Mesenchymal stem cell (in vitro differentiated cells and primary cell): ENCODE measurements at regions not wholly inside any gene's neighbourhood (a gene's known extent, or its start where the extent isn't known, plus 50 kb on each side); places are given as distances from the start of the nearest gene placed in this dataset.

Experiments
- DNase-seq: peaks from one replicate; pipeline ENCODE4 v3.0.0-alpha.2; 2013
- H2AFZ ChIP-seq: one replicate; pipeline ENCODE4 v1.6.1; 2013; ENCODE audit warnings: low read depth, mild to moderate bottlenecking, control low read depth, inconsistent platforms, low read length, moderate library complexity
- H2AK5ac ChIP-seq: 2 replicates; pipeline ENCODE4 v1.6.1; 2013; ENCODE audit warnings: low read length, moderate library complexity, mild to moderate bottlenecking, inconsistent platforms; ENCODE audit not compliant: severe bottlenecking
- H2BK120ac ChIP-seq: one replicate; pipeline ENCODE4 v1.6.1; 2013; ENCODE audit warnings: low read depth, mild to moderate bottlenecking, inconsistent platforms, low read length, moderate library complexity
- H2BK12ac ChIP-seq, 2 experiments: one replicate each; pipeline ENCODE4 v1.6.1; 2013; ENCODE audit warnings: inconsistent platforms in 2 of 2, low read length in 2 of 2, mild to moderate bottlenecking in 2 of 2, moderate library complexity in 2 of 2, control low read depth in 1 of 2
- H2BK15ac ChIP-seq: one replicate; pipeline ENCODE4 v1.6.1; 2013; ENCODE audit warnings: mild to moderate bottlenecking, low read depth, inconsistent platforms; ENCODE audit not compliant: poor library complexity, severe bottlenecking
- H2BK5ac ChIP-seq: 2 replicates; pipeline ENCODE4 v1.6.1; 2013; ENCODE audit warnings: low read depth, mild to moderate bottlenecking, low read length, control low read depth, inconsistent platforms; ENCODE audit not compliant: poor library complexity, severe bottlenecking
- H3K14ac ChIP-seq, 2 experiments: one replicate each; pipeline ENCODE4 v1.6.1; 2013; ENCODE audit warnings: inconsistent platforms in 2 of 2, low read length in 2 of 2, control low read depth in 1 of 2, mild to moderate bottlenecking in 1 of 2, moderate library complexity in 1 of 2
- H3K18ac ChIP-seq, 2 experiments: one replicate each; pipeline ENCODE4 v1.6.1; 2013; ENCODE audit warnings: inconsistent platforms in 2 of 2, low read length in 2 of 2, control low read depth in 1 of 2, low read depth in 1 of 2, mild to moderate bottlenecking in 1 of 2
- H3K23ac ChIP-seq, 2 experiments: one replicate each; pipeline ENCODE4 v1.6.1; 2013; ENCODE audit warnings: inconsistent platforms in 2 of 2, low read length in 2 of 2, mild to moderate bottlenecking in 2 of 2, moderate library complexity in 2 of 2, control low read depth in 1 of 2
- H3K27ac ChIP-seq: 2 replicates; pipeline ENCODE4 v1.5.1; 2013; ENCODE audit warnings: mild to moderate bottlenecking, moderate library complexity, low read length, control low read depth, inconsistent platforms; ENCODE audit not compliant: poor library complexity, severe bottlenecking
- H3K27me3 ChIP-seq, 2 experiments: 2 replicates each; pipeline versions ENCODE4 v1.6.1 to v1.7.0; 2013; ENCODE audit warnings: low read length in 2 of 2, mild to moderate bottlenecking in 2 of 2, moderate library complexity in 2 of 2, control low read depth in 1 of 2, inconsistent platforms in 1 of 2; ENCODE audit not compliant: control insufficient read depth in 1 of 2, insufficient read depth in 1 of 2
- H3K36me3 ChIP-seq, 2 experiments: 2 replicates each; pipeline versions ENCODE4 v1.6.1 to v1.7.0; 2013; ENCODE audit warnings: low read length in 2 of 2, control low read depth in 1 of 2, inconsistent platforms in 1 of 2, low read depth in 1 of 2, mild to moderate bottlenecking in 1 of 2; ENCODE audit not compliant: insufficient read depth in 2 of 2, control insufficient read depth in 1 of 2
- H3K4ac ChIP-seq, 2 experiments: one replicate each; pipeline ENCODE4 v1.6.1; 2013; ENCODE audit warnings: inconsistent platforms in 2 of 2, low read length in 2 of 2, mild to moderate bottlenecking in 2 of 2, moderate library complexity in 2 of 2, control low read depth in 1 of 2, low read depth in 1 of 2
- H3K4me1 ChIP-seq: 2 replicates; pipeline ENCODE4 v1.6.1; 2013; ENCODE audit warnings: low read depth, low read length, control low read depth; ENCODE audit not compliant: control insufficient read depth, insufficient read depth
- H3K4me2 ChIP-seq: 2 replicates; pipeline ENCODE4 v1.6.1; 2013; ENCODE audit warnings: low read length, mild to moderate bottlenecking, inconsistent platforms; ENCODE audit not compliant: poor library complexity, severe bottlenecking
- H3K4me3 ChIP-seq, 2 experiments: 2 replicates each; pipeline versions ENCODE4 v1.5.1 to v1.7.0; 2013; ENCODE audit warnings: low read length in 2 of 2, mild to moderate bottlenecking in 2 of 2, control low read depth in 1 of 2, low read depth in 1 of 2; ENCODE audit not compliant: insufficient read depth in 1 of 2
- H3K79me1 ChIP-seq: replicated peaks from 2 replicates; pipeline ENCODE4 v1.6.1; 2013; ENCODE audit warnings: mild to moderate bottlenecking, control low read depth, low read length, inconsistent platforms; ENCODE audit not compliant: poor library complexity, severe bottlenecking
- H3K9ac ChIP-seq: 2 replicates; pipeline ENCODE4 v1.7.0; 2013; ENCODE audit warnings: mild to moderate bottlenecking, low read length, moderate library complexity
- H3K9me3 ChIP-seq: 2 replicates; pipeline ENCODE4 v1.7.0; 2013; ENCODE audit warnings: mild to moderate bottlenecking, low read length; ENCODE audit not compliant: control insufficient read depth
- H4K8ac ChIP-seq: one replicate; pipeline ENCODE4 v1.6.1; 2013; ENCODE audit warnings: inconsistent platforms, mild to moderate bottlenecking, low read length, moderate library complexity
- H4K91ac ChIP-seq: one replicate; pipeline ENCODE4 v1.6.1; 2013; ENCODE audit warnings: mild to moderate bottlenecking, low read length, inconsistent platforms
- WGBS: methylation state at CpG from one replicate; pipeline ENCODE4 v1.1.7; 2013; ENCODE audit warnings: mixed read lengths; 5-methylcytosine and 5-hydroxymethylcytosine counted together

DNA sequence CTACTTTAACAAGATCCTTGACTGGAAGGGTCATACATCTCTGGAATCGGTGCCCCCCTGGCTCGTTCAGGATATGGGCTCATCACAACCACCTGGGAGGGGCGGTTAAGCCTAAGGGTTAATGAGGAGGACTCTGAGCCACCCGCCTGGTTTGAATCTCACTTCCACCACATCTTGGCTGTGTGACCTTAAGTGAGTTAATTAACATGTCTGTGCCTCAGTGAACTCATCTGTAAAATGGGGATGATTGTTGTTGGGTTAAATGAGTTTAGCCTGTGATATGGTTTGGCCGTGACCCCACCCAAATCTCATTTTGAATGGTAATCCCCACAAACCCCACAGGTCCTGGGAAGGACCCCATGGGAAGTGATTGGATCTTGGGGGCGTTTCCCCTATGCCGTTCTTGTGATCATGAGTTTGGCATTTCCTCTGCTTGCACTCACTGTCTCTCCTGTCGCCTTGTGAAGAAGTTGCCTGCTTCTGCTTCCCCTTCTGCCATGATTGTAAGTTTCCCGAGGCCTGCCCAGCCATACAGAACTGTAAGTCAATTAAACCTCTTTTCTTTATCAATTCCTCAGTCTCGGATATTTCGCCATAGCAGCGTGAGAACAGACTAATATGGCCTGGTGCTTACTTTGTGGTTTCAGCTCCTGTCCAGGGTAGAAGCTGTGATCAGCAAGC is 214.0 kb upstream of the CIBAR2 start:
- peak overlapping the region; percentile 80 to 85 for H3K4ac ChIP-seq
- no peaks in the 10 kb centered on the region for H3K36me3 ChIP-seq
- H2BK120ac ChIP-seq: peak overlapping the region; percentile 86
- H3K79me1 ChIP-seq: peaks cover 8% of the 10 kb centered on the region
- H3K27ac ChIP-seq: no peak overlapping the region
- H2BK12ac ChIP-seq: peak overlapping the region; percentile 6 to 96
- H2AFZ ChIP-seq: no peak overlapping the region
- H2BK5ac ChIP-seq: no peak overlapping the region
- H4K91ac ChIP-seq: peak overlapping the region; percentile 93
- peak overlapping the region; percentile 94 for H4K8ac ChIP-seq
- 56% methylated on average over 11 of the region's 12 CpGs for WGBS
- H3K9ac ChIP-seq: no peak overlapping the region
- DNase-seq: peak; percentile 88
- peak overlapping the region; percentile 80 to 84 for H3K18ac ChIP-seq
- H2BK15ac ChIP-seq: peak overlapping the region; percentile 86
- H3K23ac ChIP-seq: no peak overlapping the region
- no peaks in the 10 kb centered on the region for H3K27me3 ChIP-seq
- H3K4me2 ChIP-seq: no peak overlapping the region
- no peak overlapping the region for H2AK5ac ChIP-seq
- no peak overlapping the region for H3K4me3 ChIP-seq
- H3K14ac ChIP-seq: no peak overlapping the region
- no peaks in the 10 kb centered on the region for H3K9me3 ChIP-seq
- H3K4me1 ChIP-seq: peaks cover 42% of the 10 kb centered on the region

DNA sequence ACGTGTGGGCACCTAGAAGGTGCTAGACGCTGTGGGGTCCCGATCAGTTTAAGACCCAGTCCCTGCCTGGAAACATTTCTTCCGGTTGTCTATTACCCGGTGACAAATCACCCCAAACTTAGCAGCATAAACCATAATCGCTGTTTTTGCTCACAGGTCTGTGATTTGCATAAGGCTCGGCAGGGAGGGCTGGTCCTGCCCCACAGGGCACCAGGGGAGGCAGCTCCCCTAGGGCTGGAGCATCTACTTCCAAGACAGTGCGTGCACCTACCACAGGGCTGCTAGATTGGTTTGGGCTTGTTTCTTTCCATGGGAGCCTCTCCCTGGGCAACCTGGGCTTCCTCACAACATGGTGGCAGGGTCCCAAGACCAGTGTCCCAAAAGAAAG is 214.5 kb upstream of the CIBAR2 start:
- Histone ChIP-seq H3K18ac (peak overlapping the region; percentile 80 to 84), H2BK12ac (peak overlapping the region; percentile 6 to 96), H3K4me2 (no peak overlapping the region), H3K23ac (peak overlapping the region in 1 of 2 experiments; percentile 65), H3K27me3 (no peaks in the 10 kb centered on the region), H3K9ac (no peak overlapping the region), H2BK5ac (no peak overlapping the region), H3K14ac (peak overlapping the region in 1 of 2 experiments; percentile 49), H3K79me1 (peaks cover 9% of the 10 kb centered on the region), H3K4ac (peak overlapping the region; percentile 80 to 85), H2BK120ac (peak overlapping the region; percentile 86), H3K4me3 (no peak overlapping the region), H3K9me3 (no peaks in the 10 kb centered on the region), H4K8ac (peak overlapping the region; percentile 94), H2BK15ac (no peak overlapping the region), H3K27ac (no peak overlapping the region), H3K4me1 (peaks cover 42% of the 10 kb centered on the region), H2AFZ (no peak overlapping the region), H4K91ac (peak overlapping the region; percentile 93), H3K36me3 (no peaks in the 10 kb centered on the region), H2AK5ac (peak overlapping the region; percentile 25)
- DNase-seq: no peak
- WGBS: 78% methylated on average over 8 of the region's 8 CpGs

DNA sequence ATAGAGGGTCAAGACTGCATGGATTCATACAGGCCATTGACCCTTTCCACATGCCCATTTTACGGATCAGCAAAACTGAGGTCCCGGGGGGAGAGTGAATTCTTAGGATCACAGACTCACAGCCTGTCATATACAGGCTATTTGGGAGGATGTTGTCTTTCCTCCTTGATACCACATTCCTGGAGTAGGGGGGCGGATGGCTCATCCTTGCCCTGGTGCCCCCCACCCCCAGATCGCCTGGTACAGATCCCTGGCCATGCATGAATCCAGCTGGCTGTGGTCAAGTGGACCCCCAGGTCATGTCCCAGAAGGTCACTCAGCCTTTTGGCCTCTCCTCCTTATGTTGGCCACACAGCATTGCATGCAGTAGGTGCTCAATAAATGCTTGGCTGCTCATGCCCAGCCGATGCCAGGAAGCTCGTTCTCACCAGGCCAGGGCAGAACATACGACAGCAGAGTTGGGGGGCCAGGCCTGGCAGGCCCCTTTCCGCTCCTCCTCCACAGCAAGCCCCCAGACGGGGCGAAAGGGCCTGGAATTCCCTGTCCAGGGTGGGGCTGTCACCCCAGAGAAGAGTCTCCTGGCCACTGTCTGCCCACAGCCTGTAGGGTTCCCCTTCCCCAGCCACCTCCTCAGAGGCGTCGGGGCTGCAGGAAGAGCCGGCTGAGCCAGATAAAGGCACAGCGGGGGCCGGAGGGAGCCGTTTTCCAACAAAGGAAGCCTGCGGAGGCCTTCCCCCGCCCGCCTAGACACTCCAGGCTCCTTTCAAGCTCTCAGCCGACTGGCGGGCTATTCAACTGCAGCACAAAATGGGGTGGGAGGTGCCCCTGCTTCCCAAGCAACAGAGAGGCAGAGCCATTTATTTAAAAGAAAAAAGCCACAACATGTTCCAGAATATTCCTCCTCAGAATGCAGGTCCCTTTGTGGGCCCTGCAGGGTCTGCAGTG is 215.7 kb upstream of the CIBAR2 start:
- H4K91ac ChIP-seq: peak overlapping the region; percentile 100
- H3K9me3 ChIP-seq: no peaks in the 10 kb centered on the region
- H3K79me1 ChIP-seq: peaks cover 13% of the 10 kb centered on the region
- peak overlapping the region; percentile 82 for H2BK15ac ChIP-seq
- peak overlapping the region; percentile 55 for H3K4me2 ChIP-seq
- H3K4me1 ChIP-seq: peaks cover 40% of the 10 kb centered on the region
- peak overlapping the region; percentile 92 to 97 for H2BK12ac ChIP-seq
- peak overlapping the region; percentile 92 for H2BK120ac ChIP-seq
- H3K23ac ChIP-seq: peak overlapping the region; percentile 6 to 20
- peak overlapping the region; percentile 5 for H2AK5ac ChIP-seq
- H2AFZ ChIP-seq: no peak overlapping the region
- peak overlapping the region; percentile 96 to 99 for H3K4ac ChIP-seq
- peak; percentile 82 for DNase-seq
- no peak overlapping the region for H2BK5ac ChIP-seq
- no peaks in the 10 kb centered on the region for H3K36me3 ChIP-seq
- peak overlapping the region in 1 of 2 experiments; percentile 3 for H3K14ac ChIP-seq
- H3K27me3 ChIP-seq: no peaks in the 10 kb centered on the region
- no peak overlapping the region for H3K4me3 ChIP-seq
- peak overlapping the region; percentile 99 for H4K8ac ChIP-seq
- H3K18ac ChIP-seq: peak overlapping the region; percentile 85 to 99
- H3K27ac ChIP-seq: peak overlapping the region; percentile 27
- H3K9ac ChIP-seq: peak overlapping the region; percentile 28
- 30% methylated on average over 19 of the region's 21 CpGs for WGBS

DNA sequence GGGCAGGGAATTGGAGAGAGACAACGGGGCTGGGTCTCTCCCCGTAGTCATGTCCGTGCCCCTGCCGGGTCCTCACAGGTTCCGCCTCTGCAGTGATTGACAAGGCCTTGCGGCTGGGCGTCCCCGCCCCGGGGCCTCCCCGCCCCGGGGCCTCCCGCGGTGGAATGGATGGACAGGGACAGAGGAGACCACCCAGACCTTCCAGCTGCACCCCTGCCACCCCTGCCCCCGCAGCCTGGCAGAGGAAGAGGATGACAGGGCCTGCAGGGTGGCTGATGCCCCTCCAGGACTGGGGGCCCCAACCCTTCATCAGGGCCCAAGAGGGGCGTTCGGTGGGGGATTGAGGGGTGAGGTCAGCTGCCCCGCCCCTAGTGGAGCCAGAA is 216.4 kb upstream of the CIBAR2 start:
- no peaks in the 10 kb centered on the region for H3K27me3 ChIP-seq
- H3K9ac ChIP-seq: no peak overlapping the region
- peak overlapping the region in 1 of 2 experiments; percentile 86 for H3K14ac ChIP-seq
- peak overlapping the region; percentile 98 for H2BK120ac ChIP-seq
- H2BK5ac ChIP-seq: no peak overlapping the region
- H2BK15ac ChIP-seq: peak overlapping the region; percentile 26
- H3K18ac ChIP-seq: peak overlapping the region; percentile 79 to 95
- H3K4ac ChIP-seq: peak overlapping the region; percentile 42 to 96
- H3K79me1 ChIP-seq: peaks cover 15% of the 10 kb centered on the region
- no peak overlapping the region for H3K4me3 ChIP-seq
- peaks cover 38% of the 10 kb centered on the region for H3K4me1 ChIP-seq
- H2AFZ ChIP-seq: no peak overlapping the region
- no peak overlapping the region for H2AK5ac ChIP-seq
- peak overlapping the region; percentile 38 to 92 for H2BK12ac ChIP-seq
- H4K8ac ChIP-seq: peak overlapping the region; percentile 89
- H4K91ac ChIP-seq: peak overlapping the region; percentile 92
- 8% methylated on average over 15 of the region's 17 CpGs for WGBS
- H3K23ac ChIP-seq: peak overlapping the region in 1 of 2 experiments; percentile 54
- peak overlapping the region; percentile 55 for H3K4me2 ChIP-seq
- H3K36me3 ChIP-seq: no peaks in the 10 kb centered on the region
- no peaks in the 10 kb centered on the region for H3K9me3 ChIP-seq
- no peak for DNase-seq
- no peak overlapping the region for H3K27ac ChIP-seq
